WTC11 (cell line): ENCODE measurements at regions not wholly inside any gene's neighbourhood (a gene's known extent, or its start where the extent isn't known, plus 50 kb on each side); places are given as distances from the start of the nearest gene placed in this dataset.

Source experiments
- ATAC-seq: fragments of 200-7000 bp; cut with Tn5 transposase; 2 replicates; pipeline ENCODE4 v1.10.0; 2021; ENCODE audit warnings: mild to moderate bottlenecking, moderate library complexity
- CTCF ChIA-PET: fragments of 300-600 bp; sonication (Branson Sonifier 250); formaldehyde crosslinking; loops from one replicate; lab custom pipeline; 2021; ENCODE audit warnings: antibody characterized with exemption; lab: Charles Lee
- POLR2A ChIA-PET: fragments of 350-600 bp; sonication (Branson Sonifier 250); formaldehyde crosslinking; loops from one replicate; lab custom pipeline; 2021; ENCODE audit warnings: antibody characterized with exemption; lab: Charles Lee
- DNase-seq: peaks from one replicate; pipeline ENCODE4 v3.0.0; 2021; ENCODE audit warnings: low spot score
- H3K27ac Mint-ChIP-seq: 2 replicates; pipeline ENCODE4 v1.8.0; 2021; ENCODE audit warnings: mixed read lengths
- H3K27me3 Mint-ChIP-seq: 2 replicates; pipeline ENCODE4 v1.8.0; 2021; ENCODE audit warnings: low read depth, mild to moderate bottlenecking, moderate library complexity, mixed read lengths
- H3K36me3 Mint-ChIP-seq: 2 replicates; pipeline ENCODE4 v1.8.0; 2021; ENCODE audit warnings: mixed read lengths
- H3K4me1 Mint-ChIP-seq: 2 replicates; pipeline ENCODE4 v1.8.0; 2022; ENCODE audit warnings: mixed read lengths
- H3K4me3 Mint-ChIP-seq: 2 replicates; pipeline ENCODE4 v1.8.0; 2021; ENCODE audit warnings: mild to moderate bottlenecking, moderate library complexity, mixed read lengths
- H3K9me3 Mint-ChIP-seq: 2 replicates; pipeline ENCODE4 v1.8.0; 2021; ENCODE audit warnings: mixed read lengths
- ATF6 ChIP-seq: sonication (generic); formaldehyde crosslinking; IDR thresholded peaks from 2 replicates; pipeline ENCODE4 v1.8.1; 2023; ENCODE audit warnings: mild to moderate bottlenecking, missing genetic modification reagents
- CBFB ChIP-seq: sonication (generic); formaldehyde crosslinking; IDR thresholded peaks from 2 replicates; pipeline ENCODE4 v1.8.1; 2022; ENCODE audit warnings: mild to moderate bottlenecking, low read depth, missing genetic modification reagents
- CREM ChIP-seq: sonication (generic); formaldehyde crosslinking; IDR thresholded peaks from 2 replicates; pipeline ENCODE4 v1.8.1; 2022; ENCODE audit warnings: mild to moderate bottlenecking, missing genetic modification reagents, moderate library complexity
- NFE2L1 ChIP-seq: sonication (generic); formaldehyde crosslinking; IDR thresholded peaks from 2 replicates; pipeline ENCODE4 v1.8.1; 2023; ENCODE audit warnings: missing genetic modification reagents
- TP53 ChIP-seq: sonication (generic); formaldehyde crosslinking; IDR thresholded peaks from 2 replicates; pipeline ENCODE4 v1.8.1; 2023; ENCODE audit warnings: mild to moderate bottlenecking, missing genetic modification reagents
- ZBTB21 ChIP-seq: sonication (generic); formaldehyde crosslinking; IDR thresholded peaks from 2 replicates; pipeline ENCODE4 v1.8.1; 2023; ENCODE audit warnings: mild to moderate bottlenecking, missing genetic modification reagents, borderline replicate concordance
- ZNF219 ChIP-seq: sonication (generic); formaldehyde crosslinking; IDR thresholded peaks from 2 replicates; pipeline ENCODE4 v1.8.0; 2023; ENCODE audit warnings: missing genetic modification reagents, mild to moderate bottlenecking, borderline replicate concordance
- ZNF263 ChIP-seq: sonication (generic); formaldehyde crosslinking; IDR thresholded peaks from 2 replicates; pipeline ENCODE4 v1.8.1; 2022; ENCODE audit warnings: low read depth, mild to moderate bottlenecking, moderate library complexity, missing genetic modification reagents

GRCh38 chr4:73687421-73687820 is 52.9 kb upstream of the CXCL8 start:
- no peak for DNase-seq
- Mint-ChIP-seq H3K36me3 (no peaks in the 10 kb centered on the region), H3K27me3 (no peaks in the 10 kb centered on the region), H3K4me3 (no peak overlapping the region), H3K9me3 (peaks cover 4% of the 10 kb centered on the region), H3K27ac (no peak overlapping the region), H3K4me1 (peaks cover 24% of the 10 kb centered on the region)
- no peak for ATAC-seq
- POLR2A ChIA-PET, result no interaction called here
- TF ChIP-seq ZNF263 (CRISPR knock-in tag) (no peak), ZBTB21 (CRISPR knock-in tag) (no peak), ATF6 (CRISPR knock-in tag) (no peak), NFE2L1 (no peak)
- CTCF ChIA-PET, result no interaction called here

- Mint-ChIP-seq H3K36me3 (no peaks in the 10 kb centered on the region), H3K4me1 (0 out of 2 replicates have a peak, but pooled peaks cover 5% of the 10 kb centered on the region), H3K9me3 (peaks cover 4% of the 10 kb centered on the region), H3K27me3 (no peaks in the 10 kb centered on the region), H3K27ac (no peak overlapping the region), H3K4me3 (no peak overlapping the region)
- POLR2A ChIA-PET, result no interaction called here
- TF ChIP-seq TP53 (CRISPR knock-in tag) (no peak), ZNF219 (no peak), CREM (CRISPR knock-in tag) (no peak), CBFB (CRISPR knock-in tag) (no peak)
- ATAC-seq (no peak), DNase-seq (no peak)
- CTCF ChIA-PET, result no interaction called here
Measured at GRCh38 chr4:73690051-73690738, 50.2 kb upstream of the CXCL8 start.
